BE2C (cell line): ENCODE measurements at regions not wholly inside any gene's neighbourhood (a gene's known extent, or its start where the extent isn't known, plus 50 kb on each side); places are given as distances from the start of the nearest gene placed in this dataset.

ENCODE experiments used
- DNase-seq: peaks from one replicate; pipeline ENCODE4 v3.0.0-alpha.2; 2020
- H3K27me3 ChIP-seq: fragments of 250-450 bp; sonication (Bioruptor Pico); 2 replicates; pipeline ENCODE4 v1.5.1; 2020; ENCODE audit warnings: mild to moderate bottlenecking
- H3K36me3 ChIP-seq: fragments of 250-450 bp; sonication (Bioruptor Pico); 2 replicates; pipeline ENCODE4 v1.5.1; 2020; ENCODE audit warnings: mild to moderate bottlenecking
- H3K4me1 ChIP-seq: fragments of 250-450 bp; sonication (Bioruptor Pico); 2 replicates; pipeline ENCODE4 v1.5.1; 2020
- H3K4me3 ChIP-seq: 2 replicates; pipeline ENCODE4 v1.5.1; 2011; ENCODE audit warnings: low read depth, low read length
- H3K9me3 ChIP-seq: fragments of 250-450 bp; sonication (Bioruptor Pico); 2 replicates; pipeline ENCODE4 v1.5.1; 2020
- CTCF ChIP-seq: IDR thresholded peaks from 2 replicates; pipeline ENCODE4 v1.5.1; 2012; ENCODE audit warnings: mild to moderate bottlenecking, low read depth, low read length

- no peaks in the 10 kb centered on the region for H3K36me3 ChIP-seq
- TF ChIP-seq CTCF = no peak
- no peaks in the 10 kb centered on the region for H3K4me1 ChIP-seq
- no peaks in the 10 kb centered on the region for H3K9me3 ChIP-seq
- DNase-seq = no peak
- no peak overlapping the region for H3K4me3 ChIP-seq
- peaks cover 8% of the 10 kb centered on the region; the same call in 1 of the 2 replicates for H3K27me3 ChIP-seq
Observed at GRCh38 chr14:49492151-49492550, 94.0 kb downstream of the RPS29 start.

GRCh38 chr14:49489341-49489740, 96.8 kb downstream of the RPS29 start:
- DNase-seq = no peak
- no peaks in the 10 kb centered on the region for H3K9me3 ChIP-seq
- no peaks in the 10 kb centered on the region for H3K36me3 ChIP-seq
- H3K4me3 ChIP-seq = no peak overlapping the region
- no peaks in the 10 kb centered on the region for H3K4me1 ChIP-seq
- H3K27me3 ChIP-seq = peaks cover 4% of the 10 kb centered on the region; the same call in 1 of the 2 replicates
- no peak for TF ChIP-seq CTCF

GRCh38 chr14:49487238-49487637, 98.9 kb downstream of the RPS29 start:
- H3K4me1 ChIP-seq = no peaks in the 10 kb centered on the region
- H3K9me3 ChIP-seq = no peaks in the 10 kb centered on the region
- H3K36me3 ChIP-seq = no peaks in the 10 kb centered on the region
- DNase-seq = no peak
- TF ChIP-seq CTCF = no peak
- peaks cover 4% of the 10 kb centered on the region; the same call in 1 of the 2 replicates for H3K27me3 ChIP-seq
- no peak overlapping the region for H3K4me3 ChIP-seq

- Histone ChIP-seq H3K4me1 (no peaks in the 10 kb centered on the region), H3K36me3 (no peaks in the 10 kb centered on the region), H3K4me3 (no peak overlapping the region), H3K9me3 (no peaks in the 10 kb centered on the region), H3K27me3 (no peaks in the 10 kb centered on the region; the same call in 1 of the 2 replicates)
- TF ChIP-seq CTCF = no peak
- no peak for DNase-seq
Observed at GRCh38 chr14:49485290-49485689, 100.9 kb downstream of the RPS29 start.

GRCh38 chr14:49484180-49484579, 102.0 kb downstream of the RPS29 start:
- Histone ChIP-seq H3K9me3 (no peaks in the 10 kb centered on the region), H3K27me3 (no peaks in the 10 kb centered on the region; the same call in 1 of the 2 replicates), H3K4me1 (no peaks in the 10 kb centered on the region), H3K4me3 (no peak overlapping the region), H3K36me3 (no peaks in the 10 kb centered on the region)
- TF ChIP-seq CTCF = no peak
- no peak for DNase-seq

GRCh38 chr14:49483268-49483667, 102.9 kb downstream of the RPS29 start:
- Histone ChIP-seq H3K9me3 (no peaks in the 10 kb centered on the region), H3K36me3 (no peaks in the 10 kb centered on the region), H3K4me3 (no peak overlapping the region), H3K4me1 (no peaks in the 10 kb centered on the region), H3K27me3 (no peaks in the 10 kb centered on the region; the same call in 1 of the 2 replicates)
- DNase-seq = no peak
- TF ChIP-seq CTCF = no peak
